ENCODE measurements at regions not wholly inside any gene's neighbourhood (a gene's known extent, or its start where the extent isn't known, plus 50 kb on each side); places are given as distances from the start of the nearest gene placed in this dataset.

DNA sequence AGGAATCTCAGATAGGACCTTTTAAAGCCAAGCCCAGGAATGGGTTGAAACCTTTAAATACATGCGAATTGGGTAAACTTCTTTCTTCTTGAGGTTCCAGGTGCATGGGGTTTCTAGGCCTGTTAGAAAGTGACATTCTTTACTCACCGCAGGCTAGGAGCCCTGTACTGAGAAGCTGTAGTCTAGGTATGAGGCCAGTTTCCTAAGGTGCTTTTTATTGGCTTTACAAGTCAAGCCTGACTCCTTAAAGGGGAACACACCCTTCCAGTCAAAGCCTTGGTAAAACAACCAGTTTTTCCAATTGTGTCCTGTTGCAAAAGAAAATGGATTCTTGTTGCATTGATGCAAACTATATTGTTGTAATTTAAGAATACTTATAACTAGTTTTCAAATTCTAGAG is 76.1 kb upstream of the ATP11B start:
- no peak for DNase-seq (ENCODE audit: low spot score)

DNA sequence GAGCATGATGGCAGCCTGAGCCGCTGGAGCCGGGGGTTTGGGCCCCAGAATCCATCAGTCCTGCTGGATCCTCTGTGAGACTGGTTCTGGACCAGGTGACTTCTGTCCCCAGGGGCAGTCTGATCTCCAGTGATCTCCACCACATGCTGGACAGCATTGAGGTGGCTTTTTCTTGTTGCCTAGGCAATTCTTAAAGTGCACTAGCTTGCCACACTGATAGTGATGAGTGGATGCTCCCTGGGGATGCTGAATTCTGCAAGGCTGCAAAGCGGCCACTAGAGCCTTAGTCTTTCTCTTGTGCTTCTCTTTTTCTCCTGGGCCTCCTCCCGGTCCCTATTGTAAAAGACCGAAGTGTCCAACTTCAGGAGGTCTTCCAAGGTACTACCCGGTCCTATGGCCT is 70.4 kb upstream of the ATP11B start:
- DNase-seq (ENCODE audit: low spot score): no peak

- no peak for DNase-seq (ENCODE audit: low spot score)
These were observed 69.7 kb upstream of the ATP11B start for GRCh38 chr3:182723596-182723995.

GRCh38 chr3:182725372-182726251 is 67.7 kb upstream of the ATP11B start:
- DNase-seq (ENCODE audit: low spot score): no peak

DNA sequence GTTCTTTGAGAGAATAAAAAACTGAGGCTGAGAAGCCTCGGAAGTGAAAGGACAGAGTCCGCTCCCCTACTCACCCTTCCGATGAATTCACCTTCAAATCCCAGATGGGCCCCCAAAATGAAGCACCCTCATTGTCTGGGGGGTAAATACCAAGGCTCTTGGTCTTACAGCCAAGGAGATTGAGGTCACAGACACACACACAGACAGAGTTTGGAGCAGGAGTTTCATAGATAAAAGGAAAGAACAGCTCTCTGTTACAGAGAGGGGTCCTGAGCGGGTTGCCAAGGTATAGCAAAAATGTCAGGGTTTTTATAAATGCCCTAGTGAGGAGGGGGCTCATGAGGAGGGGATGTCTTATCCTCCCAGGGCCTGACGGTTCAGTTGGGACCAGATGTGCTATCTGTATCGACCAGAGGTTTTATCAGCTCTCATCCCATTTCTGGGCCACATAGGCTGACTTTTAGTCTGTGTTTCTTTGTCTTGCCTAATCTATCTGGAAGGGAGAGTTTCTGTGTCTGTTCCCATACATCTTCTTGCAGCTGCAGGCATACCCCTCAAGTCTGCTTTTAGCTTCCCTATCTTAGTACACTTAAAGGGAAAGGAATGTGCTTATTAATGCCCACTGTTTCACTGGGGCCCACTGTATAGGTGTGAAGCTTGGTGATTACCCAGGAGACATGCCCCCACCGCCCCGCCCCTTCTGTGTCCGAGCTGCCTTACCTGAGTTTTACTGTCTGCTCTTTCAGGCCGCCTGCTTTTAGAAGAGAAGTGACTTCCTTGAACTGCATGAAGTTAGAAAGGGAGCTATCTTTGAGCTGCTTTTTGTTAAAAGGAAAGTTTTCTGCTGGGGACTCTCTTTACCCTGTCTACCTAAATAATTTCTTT is 66.8 kb upstream of the ATP11B start:
- no peak for DNase-seq (ENCODE audit: low spot score)

DNA sequence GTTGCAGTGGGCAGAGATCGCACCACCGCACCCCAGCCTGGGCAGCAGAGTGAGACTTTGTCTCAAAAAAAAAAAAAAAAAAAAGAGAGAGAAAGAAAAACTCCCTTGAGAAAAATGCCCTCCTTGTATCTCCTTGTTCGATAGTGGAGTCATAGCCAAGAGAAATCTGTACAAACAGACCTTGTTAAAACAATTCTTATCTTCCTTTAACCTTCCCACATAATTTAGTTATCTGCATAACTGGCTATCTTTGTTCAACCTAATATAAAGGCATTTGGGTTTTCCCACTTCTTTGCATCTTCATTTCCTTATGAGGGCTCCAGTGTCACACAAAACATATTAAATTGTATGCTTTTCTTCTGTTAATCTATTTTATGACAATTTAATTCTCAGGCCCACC is 65.1 kb upstream of the ATP11B start:
- no peak for DNase-seq (ENCODE audit: low spot score)

DNA sequence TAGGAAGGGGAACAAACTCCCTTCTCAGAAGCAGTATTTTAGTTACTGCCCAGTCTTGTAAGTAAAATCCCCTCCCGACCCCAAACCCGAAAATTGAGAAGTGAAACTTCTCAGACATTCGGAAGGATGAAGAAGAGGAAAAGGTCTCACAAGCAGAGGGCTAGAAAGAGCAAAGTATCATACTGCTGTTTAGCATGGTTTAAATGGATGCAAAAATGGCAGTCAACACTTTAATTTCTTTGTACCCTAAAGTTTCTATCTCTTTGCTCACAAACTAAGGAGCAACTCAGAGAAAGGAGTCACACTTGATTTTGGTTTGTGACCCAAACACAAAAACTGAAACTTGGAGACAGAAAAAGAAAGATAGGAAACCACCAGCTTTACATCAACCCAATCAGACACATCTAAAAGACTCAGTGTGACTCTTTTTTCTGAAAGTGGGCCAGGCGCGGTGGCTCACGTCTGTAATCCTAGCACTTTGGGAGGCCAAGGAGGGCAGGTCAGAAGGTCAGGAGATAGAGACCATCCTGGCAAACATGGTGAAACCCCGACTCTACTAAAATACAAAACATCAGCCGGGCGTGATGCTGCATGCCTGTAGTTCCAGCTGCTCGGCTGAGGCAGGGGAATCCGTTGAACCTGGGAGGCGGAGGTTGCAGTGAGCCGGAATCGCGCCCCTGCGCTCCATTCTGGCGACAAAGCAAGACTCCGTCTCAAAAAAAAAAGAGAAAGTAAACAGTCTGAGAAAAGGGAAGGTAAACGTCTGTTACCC is 63.2 kb upstream of the ATP11B start:
- no peak for DNase-seq (ENCODE audit: low spot score)

GRCh38 chr3:182730675-182731042 is 62.6 kb upstream of the ATP11B start:
- no peak for DNase-seq (ENCODE audit: low spot score)

DNA sequence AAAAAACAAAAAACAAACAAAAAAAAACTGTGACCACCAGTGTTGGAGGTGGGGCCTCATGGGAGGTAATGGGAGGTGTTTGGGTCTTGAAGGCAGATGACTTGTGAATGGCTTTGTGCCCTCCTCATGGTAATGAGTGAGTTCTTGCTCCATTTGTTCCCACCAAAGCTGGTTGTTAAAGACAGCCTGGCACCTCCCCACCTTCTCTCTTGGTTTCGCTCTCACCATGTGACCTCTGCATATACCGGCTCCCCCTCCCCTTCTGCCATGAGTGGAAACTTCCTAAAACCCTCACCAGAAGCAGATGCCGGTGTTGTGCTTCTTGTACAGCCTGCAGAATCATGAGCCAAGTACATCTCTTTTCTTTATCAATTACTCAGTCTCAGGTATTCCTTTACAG is 61.5 kb upstream of the ATP11B start:
- no peak for DNase-seq (ENCODE audit: low spot score)

GRCh38 chr3:182732232-182733015 is 60.9 kb upstream of the ATP11B start:
- DNase-seq (ENCODE audit: low spot score): no peak

GRCh38 chr3:182735672-182736071 is 57.6 kb upstream of the ATP11B start:
- DNase-seq (ENCODE audit: low spot score): no peak

GRCh38 chr3:182737825-182738224 is 55.5 kb upstream of the ATP11B start:
- DNase-seq (ENCODE audit: low spot score): no peak

DNA sequence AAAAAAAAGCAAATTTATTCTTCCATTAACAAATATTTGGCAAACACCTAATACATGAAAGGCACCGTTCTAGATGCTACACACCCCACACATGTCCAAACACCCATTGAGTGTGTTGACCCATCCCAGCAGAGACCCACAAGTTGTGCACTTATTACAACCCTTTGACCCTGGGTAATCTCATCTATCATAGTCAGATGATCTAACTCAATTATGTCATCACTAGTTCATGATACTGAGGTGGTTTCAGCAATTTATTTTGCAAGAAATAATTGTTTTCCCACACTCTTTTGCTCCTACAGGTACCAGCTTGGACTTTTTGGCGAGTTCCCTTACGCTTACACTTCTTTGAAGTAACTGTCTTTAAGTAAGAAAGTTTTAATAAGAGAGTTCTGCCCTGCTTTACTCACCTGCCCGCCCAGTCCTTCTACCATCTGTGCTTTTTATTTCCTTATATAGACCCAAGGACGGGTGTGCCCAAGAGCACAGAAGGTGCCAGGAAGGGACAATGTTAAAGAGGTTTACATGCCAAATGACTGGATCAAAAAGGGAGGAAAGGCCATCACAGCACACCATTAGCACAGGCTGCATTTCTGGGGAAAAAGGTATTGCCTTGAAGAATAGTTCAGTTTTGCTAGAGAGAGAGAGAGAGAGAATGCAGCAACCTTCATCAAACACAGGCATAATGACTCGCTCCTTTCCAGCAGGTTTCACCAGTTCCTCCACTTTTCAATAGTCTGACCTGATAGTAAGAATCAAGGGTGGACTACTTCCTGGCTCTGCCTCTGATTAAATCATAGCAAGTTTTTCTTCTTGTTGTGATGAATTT is 54.5 kb upstream of the ATP11B start:
- DNase-seq (ENCODE audit: low spot score): no peak

GRCh38 chr3:182739619-182740018 is 53.7 kb upstream of the ATP11B start:
- DNase-seq (ENCODE audit: low spot score): no peak

GRCh38 chr3:182740710-182741109 is 52.6 kb upstream of the ATP11B start:
- DNase-seq (ENCODE audit: low spot score): no peak

- no peak for DNase-seq (ENCODE audit: low spot score)
These were observed 52.1 kb upstream of the ATP11B start for GRCh38 chr3:182741214-182741613.

Data from hematopoietic multipotent progenitor cell treated with erythropoietin and hydrocortisone succinate and interleukin-3 and kit ligand, for 17 days (in vitro differentiated cells).